ENCODE measurements at regions not wholly inside any gene's neighbourhood (a gene's known extent, or its start where the extent isn't known, plus 50 kb on each side); places are given as distances from the start of the nearest gene placed in this dataset.
A peak's percentile ranks its signal among the peaks of the same experiment; 100 is the strongest.

- no peak for DNase-seq (ENCODE audit: low read depth in 1 of 2, low spot score in 1 of 2)
Measured at GRCh38 chr7:25926451-25926850, 225.5 kb upstream of the NFE2L3 start.

- no peak for DNase-seq (ENCODE audit: low read depth in 1 of 2, low spot score in 1 of 2)
Measured at GRCh38 chr7:25926891-25927625, 224.9 kb upstream of the NFE2L3 start.

- no peak for DNase-seq (ENCODE audit: low read depth in 1 of 2, low spot score in 1 of 2)
Measured at GRCh38 chr7:25927626-25927978, 224.4 kb upstream of the NFE2L3 start.

GRCh38 chr7:25928549-25929330, 223.3 kb upstream of the NFE2L3 start:
- no peak for DNase-seq (ENCODE audit: low read depth in 1 of 2, low spot score in 1 of 2)

- DNase-seq (ENCODE audit: low read depth in 1 of 2, low spot score in 1 of 2) = no peak
Measured at GRCh38 chr7:25929448-25929847, 222.6 kb upstream of the NFE2L3 start.

- no peak for DNase-seq (ENCODE audit: low read depth in 1 of 2, low spot score in 1 of 2)
Measured at GRCh38 chr7:25930492-25931048, 221.4 kb upstream of the NFE2L3 start.

- DNase-seq (ENCODE audit: low read depth in 1 of 2, low spot score in 1 of 2) = no peak
Measured at GRCh38 chr7:25931156-25931555, 220.8 kb upstream of the NFE2L3 start.

GRCh38 chr7:25933921-25934320, 218.1 kb upstream of the NFE2L3 start:
- no peak for DNase-seq (ENCODE audit: low read depth in 1 of 2, low spot score in 1 of 2)

GRCh38 chr7:25940086-25940906, 211.7 kb upstream of the NFE2L3 start:
- DNase-seq (ENCODE audit: low read depth in 1 of 2, low spot score in 1 of 2) = no peak

GRCh38 chr7:25944777-25945515, 207.1 kb upstream of the NFE2L3 start:
- DNase-seq (ENCODE audit: low read depth in 1 of 2, low spot score in 1 of 2) = no peak

GRCh38 chr7:25945608-25946007, 206.4 kb upstream of the NFE2L3 start:
- no peak for DNase-seq (ENCODE audit: low read depth in 1 of 2, low spot score in 1 of 2)

- DNase-seq (ENCODE audit: low read depth in 1 of 2, low spot score in 1 of 2) = no peak
Measured at GRCh38 chr7:25946181-25946580, 205.8 kb upstream of the NFE2L3 start.

- no peak for DNase-seq (ENCODE audit: low read depth in 1 of 2, low spot score in 1 of 2)
Measured at GRCh38 chr7:25947669-25948516, 204.1 kb upstream of the NFE2L3 start.

GRCh38 chr7:25949736-25950487, 202.1 kb upstream of the NFE2L3 start:
- no peak for DNase-seq (ENCODE audit: low read depth in 1 of 2, low spot score in 1 of 2)

GRCh38 chr7:25950488-25951413, 201.2 kb upstream of the NFE2L3 start:
- peak; percentile 70 to 80 for DNase-seq (ENCODE audit: low read depth in 1 of 2, low spot score in 1 of 2)

- no peak for DNase-seq (ENCODE audit: low read depth in 1 of 2, low spot score in 1 of 2)
Measured at GRCh38 chr7:25951414-25952260, 200.4 kb upstream of the NFE2L3 start.

Data from activated T-helper 1 cell treated with anti-CD3 and anti-CD28 coated beads, Interleukin-2, amount 50 U/mL, for 16 hours (primary cell).